Cardiac fibroblast (primary cell): ENCODE measurements at regions not wholly inside any gene's neighbourhood (a gene's known extent, or its start where the extent isn't known, plus 50 kb on each side); places are given as distances from the start of the nearest gene placed in this dataset.
A peak's percentile ranks its signal among the peaks of the same experiment; 100 is the strongest.

ENCODE experiments used
- DNase-seq, 2 donors: peaks; one replicate each; pipeline versions ENCODE4 v3.0.0 to v3.0.0-alpha.2; 2010; ENCODE audit warnings: low read depth in 2 of 2
- H3K4me3 ChIP-seq, 2 donors: replicated peaks in 1 of 2; 1 replicate in 1 of 2; 2 replicates in 1 of 2; pipeline ENCODE4 v1.5.1; 2011; ENCODE audit warnings: low read depth in 2 of 2, low read length in 2 of 2, mild to moderate bottlenecking in 2 of 2, moderate library complexity in 1 of 2
- TF ChIP-seq, protein P1 (sequence below): IDR thresholded peaks from one replicate; pipeline ENCODE4 v1.5.1; 2011; ENCODE audit warnings: low read depth, mild to moderate bottlenecking, low read length, inconsistent platforms

DNA sequence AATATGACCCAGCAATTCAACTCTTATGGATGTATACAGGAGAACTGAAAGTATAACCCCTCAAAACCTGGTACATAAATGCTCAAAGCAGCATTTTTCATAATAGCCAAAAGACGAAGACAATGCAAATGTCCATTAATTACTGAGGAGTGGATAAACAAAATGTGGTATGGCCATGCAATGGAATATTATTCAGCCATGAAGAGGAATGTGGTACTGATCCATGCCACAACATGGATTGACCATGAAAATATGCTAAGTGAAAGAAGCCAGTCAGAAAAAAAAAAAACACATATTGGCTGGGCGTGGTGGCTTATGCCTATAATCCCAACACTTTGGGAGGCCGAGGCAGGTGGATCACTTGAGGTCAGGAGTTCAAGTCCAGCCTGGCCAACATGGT is 74.5 kb upstream of the PLS3 start:
- TF ChIP-seq, protein P1, sequence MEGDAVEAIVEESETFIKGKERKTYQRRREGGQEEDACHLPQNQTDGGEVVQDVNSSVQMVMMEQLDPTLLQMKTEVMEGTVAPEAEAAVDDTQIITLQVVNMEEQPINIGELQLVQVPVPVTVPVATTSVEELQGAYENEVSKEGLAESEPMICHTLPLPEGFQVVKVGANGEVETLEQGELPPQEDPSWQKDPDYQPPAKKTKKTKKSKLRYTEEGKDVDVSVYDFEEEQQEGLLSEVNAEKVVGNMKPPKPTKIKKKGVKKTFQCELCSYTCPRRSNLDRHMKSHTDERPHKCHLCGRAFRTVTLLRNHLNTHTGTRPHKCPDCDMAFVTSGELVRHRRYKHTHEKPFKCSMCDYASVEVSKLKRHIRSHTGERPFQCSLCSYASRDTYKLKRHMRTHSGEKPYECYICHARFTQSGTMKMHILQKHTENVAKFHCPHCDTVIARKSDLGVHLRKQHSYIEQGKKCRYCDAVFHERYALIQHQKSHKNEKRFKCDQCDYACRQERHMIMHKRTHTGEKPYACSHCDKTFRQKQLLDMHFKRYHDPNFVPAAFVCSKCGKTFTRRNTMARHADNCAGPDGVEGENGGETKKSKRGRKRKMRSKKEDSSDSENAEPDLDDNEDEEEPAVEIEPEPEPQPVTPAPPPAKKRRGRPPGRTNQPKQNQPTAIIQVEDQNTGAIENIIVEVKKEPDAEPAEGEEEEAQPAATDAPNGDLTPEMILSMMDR = no peak
- DNase-seq = no peak
- no peak overlapping the region for H3K4me3 ChIP-seq

DNA sequence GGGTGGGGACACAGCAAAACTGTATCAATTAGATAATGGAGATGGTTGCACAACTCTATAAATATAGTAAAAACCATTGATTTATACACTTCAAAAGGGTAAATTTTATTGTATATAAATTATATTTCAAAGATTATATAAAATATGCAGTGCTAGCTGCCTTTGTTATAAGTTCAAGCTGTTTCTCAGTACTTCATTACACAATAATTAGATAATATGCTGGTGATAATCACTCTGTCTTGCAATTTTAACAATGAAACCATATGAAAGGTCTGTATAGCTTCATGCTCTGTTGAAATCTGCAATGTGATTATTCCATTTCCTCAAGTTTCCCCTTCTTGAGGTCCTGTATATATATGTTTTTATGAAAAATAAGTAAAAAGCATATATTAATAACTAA is 73.4 kb upstream of the PLS3 start:
- DNase-seq = peak in 1 of 2 donors; percentile 20
- no peak overlapping the region for H3K4me3 ChIP-seq
- TF ChIP-seq, protein P1 = no peak

DNA sequence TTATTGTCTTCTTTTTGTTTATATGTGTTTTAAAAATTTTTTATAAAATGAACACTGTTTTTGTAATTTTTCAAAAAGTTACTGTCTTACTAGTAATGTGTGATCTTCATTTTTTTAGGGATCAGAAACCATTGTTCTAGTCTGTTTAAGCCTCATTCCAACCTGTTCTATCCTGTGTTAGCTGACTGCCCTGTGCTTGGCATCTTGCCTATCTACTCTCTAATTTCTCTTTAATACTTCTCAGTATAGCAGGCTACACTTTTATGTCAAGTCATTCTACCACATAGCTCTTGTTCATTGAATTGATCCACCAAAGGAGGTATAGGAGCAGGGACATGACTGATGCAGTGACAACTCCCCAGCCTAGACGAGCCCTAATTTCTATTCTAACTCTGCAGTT is 70.2 kb upstream of the PLS3 start:
- TF ChIP-seq, protein P1 = no peak
- DNase-seq = no peak

DNA sequence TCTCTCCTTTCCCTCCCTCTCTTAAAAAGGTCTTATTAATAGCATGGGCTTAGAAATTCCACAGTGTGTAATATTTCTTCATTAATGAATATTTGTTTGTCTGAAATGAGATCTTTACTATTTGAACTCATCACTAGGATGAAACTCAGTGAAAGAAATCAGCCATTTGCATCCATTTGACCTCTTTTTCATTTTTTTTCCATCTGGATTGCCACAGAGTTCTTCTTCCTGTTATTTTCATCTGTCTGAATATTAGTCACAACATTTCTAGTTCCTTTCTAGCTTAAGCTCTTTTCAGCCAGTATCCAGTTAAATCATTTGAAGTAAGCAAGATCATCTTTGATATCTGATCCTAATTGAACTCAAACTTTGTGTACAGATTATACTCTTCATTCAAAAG is 69.2 kb upstream of the PLS3 start:
- peak; percentile 21 to 49 for DNase-seq
- no peak overlapping the region for H3K4me3 ChIP-seq
- TF ChIP-seq, protein P1 = no peak

More for the DNA sequence above, 70.2 kb upstream of the PLS3 start:
- H3K4me3 ChIP-seq = no peak overlapping the region

DNA sequence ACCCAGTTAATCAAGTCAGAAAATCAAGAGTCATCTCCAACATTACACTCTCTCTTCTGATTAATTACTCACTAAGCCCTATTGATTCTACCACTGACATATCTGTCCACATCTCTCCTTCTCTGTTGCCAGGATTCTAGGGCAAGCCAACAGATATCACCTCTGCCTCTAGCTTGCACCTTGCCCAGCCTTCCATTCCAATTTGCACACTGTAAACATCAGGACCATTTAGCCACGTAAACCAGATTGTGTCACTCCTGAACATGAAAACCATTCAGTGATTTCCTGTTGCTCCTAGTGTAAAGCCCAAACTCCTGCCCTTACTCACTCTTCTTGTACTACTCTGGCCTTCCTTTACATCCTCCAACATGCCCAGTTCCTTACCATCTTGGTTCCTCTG is 68.0 kb upstream of the PLS3 start:
- H3K4me3 ChIP-seq = no peak overlapping the region
- TF ChIP-seq, protein P1 = no peak
- no peak for DNase-seq

DNA sequence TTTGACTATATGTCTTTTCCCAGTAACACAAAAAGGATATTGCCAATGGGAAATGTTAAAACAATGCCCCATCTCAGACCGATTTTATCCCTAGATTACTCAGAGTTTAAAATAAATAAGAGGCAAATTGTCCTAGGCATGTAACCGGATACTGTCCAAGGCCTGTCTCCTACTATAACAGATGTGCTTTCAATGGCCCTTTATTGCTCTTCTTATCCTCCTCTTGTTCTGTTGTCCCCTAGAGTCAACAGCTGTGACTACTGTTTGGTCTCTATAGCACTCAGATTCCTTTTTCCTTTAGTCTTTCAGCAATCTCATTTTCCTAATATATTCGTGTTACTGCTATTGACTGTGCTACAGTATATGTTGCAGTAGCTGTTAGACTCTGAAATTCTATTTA is 66.8 kb upstream of the PLS3 start:
- peak in 1 of 2 donors; percentile 19 for DNase-seq
- TF ChIP-seq, protein P1 = no peak
- H3K4me3 ChIP-seq = no peak overlapping the region

DNA sequence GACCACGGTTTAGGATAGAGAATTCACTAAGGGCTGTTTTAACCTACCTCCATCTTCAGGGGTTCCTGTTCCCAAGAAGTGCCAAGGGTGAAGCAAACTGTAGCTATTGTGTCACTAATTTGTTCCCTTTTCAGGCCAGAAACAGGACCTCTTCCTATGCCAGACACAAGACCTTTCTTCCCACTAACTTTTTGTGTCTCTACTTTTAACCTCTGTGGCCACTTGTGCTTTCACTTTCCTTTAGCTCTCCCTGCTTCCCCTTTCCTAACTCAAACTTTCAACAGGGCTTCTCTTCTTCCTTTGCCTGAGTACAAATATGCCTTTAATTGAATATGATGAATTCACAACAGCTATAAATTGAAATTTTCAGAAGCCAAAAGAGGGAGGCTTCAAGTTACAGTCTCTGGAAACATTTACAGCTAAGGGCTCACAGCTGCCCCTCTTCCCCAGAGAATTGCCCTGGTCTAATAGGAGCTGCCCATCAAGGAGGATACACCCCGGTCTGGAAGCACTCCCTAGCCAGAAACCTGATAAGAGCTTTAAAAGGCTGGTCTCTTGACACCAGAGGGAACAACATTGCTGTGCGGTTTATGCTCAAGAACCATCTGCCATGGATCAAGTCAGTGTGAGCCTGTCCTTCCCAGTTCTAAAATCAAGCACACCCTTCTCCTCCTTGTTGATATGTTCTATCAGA is 61.7 kb upstream of the PLS3 start:
- peak in 1 of 2 donors; percentile 46 for DNase-seq
- H3K4me3 ChIP-seq = no peak overlapping the region
- TF ChIP-seq, protein P1 = no peak
